SU-DHL-6 (cell line): ENCODE measurements at regions not wholly inside any gene's neighbourhood (a gene's known extent, or its start where the extent isn't known, plus 50 kb on each side); places are given as distances from the start of the nearest gene placed in this dataset.

Experiments used
- CTCF ChIP-seq: fragments of 200-600 bp; sonication (generic); IDR thresholded peaks from one replicate; pipeline ENCODE4 v1.5.1; 2017; ENCODE audit warnings: antibody characterized with exemption, mild to moderate bottlenecking, low read length, moderate library complexity; ENCODE audit not compliant: insufficient read depth, poor library complexity, severe bottlenecking
- EZH2phosphoT487 ChIP-seq: fragments of 200-600 bp; sonication (generic), shearing (Covaris generic); conservative IDR thresholded peaks from 2 replicates; pipeline ENCODE4 v1.6.1; 2018; ENCODE audit warnings: mild to moderate bottlenecking, antibody characterized with exemption, low read length, moderate library complexity, mixed read lengths

GRCh38 chr21:25449950-25450349, 157.3 kb downstream of the MRPL39 start:
- TF ChIP-seq CTCF (no peak), EZH2phosphoT487 (no peak)
